Lung (tissue), 11 donors: ENCODE measurements at regions not wholly inside any gene's neighbourhood (a gene's known extent, or its start where the extent isn't known, plus 50 kb on each side); places are given as distances from the start of the nearest gene placed in this dataset.
"Not testable (repeated sequence)": the region's sequence is repeated elsewhere in the genome, so short reads cannot be mapped to it uniquely, and the experiment has no call there.

ENCODE experiments used
- ATAC-seq: fragments of 200-7000 bp; cut with Tn5 transposase; one replicate; pipeline ENCODE4 v1.9.1; 2020; ENCODE audit warnings: moderate number of reproducible peaks; ENCODE audit not compliant: insufficient read depth, low FRiP score
- DNase-seq, 3 donors: peaks; one replicate each; pipeline ENCODE4 v3.0.0-alpha.2; 2013 to 2017
- H3K27ac ChIP-seq, 2 donors: one replicate each; pipeline ENCODE4 v1.5.1; 2013; ENCODE audit warnings: mild to moderate bottlenecking in 2 of 2, moderate library complexity in 2 of 2, control low read depth in 1 of 2, inconsistent platforms in 1 of 2, low read depth in 1 of 2, low read length in 1 of 2
- H3K27me3 ChIP-seq, 3 donors: one replicate each; pipeline ENCODE4 v1.5.1; 2013; ENCODE audit warnings: low read length in 2 of 3; ENCODE audit not compliant: control insufficient read depth in 3 of 3, insufficient read depth in 3 of 3
- H3K36me3 ChIP-seq, 4 donors: one replicate each; pipeline ENCODE4 v1.5.1; 2013; ENCODE audit warnings: low read length in 4 of 4, mild to moderate bottlenecking in 1 of 4, moderate library complexity in 1 of 4; ENCODE audit not compliant: control insufficient read depth in 4 of 4, insufficient read depth in 4 of 4
- H3K4me1 ChIP-seq, 5 donors: one replicate each; pipeline ENCODE4 v1.5.1; 2013; ENCODE audit warnings: low read length in 5 of 5, mild to moderate bottlenecking in 2 of 5, moderate library complexity in 1 of 5; ENCODE audit not compliant: control insufficient read depth in 5 of 5, insufficient read depth in 5 of 5
- H3K4me3 ChIP-seq: one replicate; pipeline ENCODE4 v1.5.1; 2013; ENCODE audit warnings: mild to moderate bottlenecking, control low read depth, moderate library complexity
- H3K9ac ChIP-seq, 2 donors: one replicate each; pipeline ENCODE4 v1.5.1; 2013; ENCODE audit warnings: low read length in 2 of 2, control low read depth in 1 of 2; ENCODE audit not compliant: insufficient read depth in 1 of 2
- H3K9me3 ChIP-seq, 4 donors: one replicate each; pipeline ENCODE4 v1.5.1; 2013; ENCODE audit warnings: low read length in 3 of 4, mild to moderate bottlenecking in 1 of 4, moderate library complexity in 1 of 4; ENCODE audit not compliant: control insufficient read depth in 4 of 4, insufficient read depth in 3 of 4
- CTCF ChIP-seq: IDR thresholded peaks from 2 replicates; pipeline ENCODE4 v1.5.1; 2012; ENCODE audit warnings: mild to moderate bottlenecking; ENCODE audit errors: control extremely low read depth, extremely low read depth
- WGBS, 2 donors: extraction: QIAGEN DNeasy Blood & Tissue Kit; methylation state at CpG; one replicate each; pipeline ENCODE4 v1.1.7; 2013; 5-methylcytosine and 5-hydroxymethylcytosine counted together
- donor health status: control.
- donor health status: control.
- donor health status: Bipolar disorder and iron deficiency.
- donor health status: healthy.
- donor health status: DM: yes; HTN: yes; CAD: no.

- H3K9ac ChIP-seq, result no peak overlapping the region
- no peaks in the 10 kb centered on the region for H3K36me3 ChIP-seq
- no peaks in the 10 kb centered on the region for H3K27me3 ChIP-seq
- no peak for DNase-seq
- no peaks in the 10 kb centered on the region for H3K4me1 ChIP-seq
- no peak for ATAC-seq
- TF ChIP-seq CTCF, result no peak
- H3K4me3 ChIP-seq, result no peak overlapping the region
- H3K9me3 ChIP-seq, result peaks cover 0 to 2% (median 0%) of the 10 kb centered on the region in 4 donors
- H3K27ac ChIP-seq, result no peak overlapping the region
These were observed 826.2 kb upstream of the DDX18 start for GRCh38 chr2:116988303-116988702.

- Histone ChIP-seq H3K36me3 (no peaks in the 10 kb centered on the region), H3K27me3 (no peaks in the 10 kb centered on the region), H3K27ac (no peak overlapping the region), H3K4me1 (no peaks in the 10 kb centered on the region), H3K4me3 (no peak overlapping the region), H3K9ac (no peak overlapping the region), H3K9me3 (no peaks in the 10 kb centered on the region)
- WGBS, 2 donors, result 84 to 88% methylated on average over 1 of the region's 1 CpG
- no peak for TF ChIP-seq CTCF
- ATAC-seq (no peak), DNase-seq (no peak)
These were observed 795.1 kb upstream of the DDX18 start for GRCh38 chr2:117019357-117019756.

GRCh38 chr2:117027646-117028045 lies 786.8 kb upstream of the DDX18 start:
- ATAC-seq (no peak), DNase-seq (no peak)
- TF ChIP-seq CTCF, result no peak
- Histone ChIP-seq H3K4me1 (no peaks in the 10 kb centered on the region), H3K4me3 (no peak overlapping the region), H3K9ac (no peak overlapping the region), H3K27me3 (no peaks in the 10 kb centered on the region), H3K9me3 (peaks cover 0 to 7% (median 1%) of the 10 kb centered on the region in 4 donors), H3K27ac (no peak overlapping the region), H3K36me3 (no peaks in the 10 kb centered on the region)
- 87 to 92% methylated on average over 6 of the region's 6 CpGs for WGBS, 2 donors

DNA sequence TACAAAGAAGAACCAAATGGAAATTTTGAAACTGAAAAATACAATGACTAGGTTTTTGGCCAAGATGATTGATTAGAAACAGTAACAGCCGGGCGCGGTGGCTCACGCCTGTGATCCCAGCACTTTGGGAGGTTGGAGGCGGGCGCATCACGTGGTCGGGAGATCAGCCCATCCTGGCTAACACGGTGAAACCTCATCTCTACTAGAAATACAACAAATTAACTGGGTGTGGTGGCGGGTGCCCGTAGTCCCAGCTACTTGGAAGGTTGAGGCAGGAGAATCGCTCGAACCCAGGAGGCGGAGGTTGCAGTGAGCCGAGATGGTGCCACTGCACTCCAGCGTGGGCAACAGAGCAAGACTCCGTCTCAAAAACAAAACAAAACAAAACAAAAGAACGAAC lies 785.8 kb upstream of the DDX18 start:
- not testable (repeated sequence) for H3K9ac ChIP-seq, H3K4me3 ChIP-seq, H3K27me3 ChIP-seq, H3K27ac ChIP-seq, H3K4me1 ChIP-seq, H3K36me3 ChIP-seq, H3K9me3 ChIP-seq, ATAC-seq, DNase-seq
- 94 to 97% methylated on average over 18 of the region's 18 CpGs for WGBS, 2 donors
